ENCODE measurements at regions not wholly inside any gene's neighbourhood (a gene's known extent, or its start where the extent isn't known, plus 50 kb on each side); places are given as distances from the start of the nearest gene placed in this dataset.

- TF ChIP-seq CTCF (IDR thresholded peaks at IDR 0.05; ENCODE audit: low read depth, low read length) (no peak), EZH2phosphoT487 (IDR thresholded peaks at IDR 0.05; ENCODE audit: low read depth) (no peak)
Observed at GRCh38 chr2:151056870-151057269, 204.8 kb downstream of the RBM43 start.

All from OCI-LY3 (cell line).